ENCODE measurements at regions not wholly inside any gene's neighbourhood (a gene's known extent, or its start where the extent isn't known, plus 50 kb on each side); places are given as distances from the start of the nearest gene placed in this dataset.

DNA sequence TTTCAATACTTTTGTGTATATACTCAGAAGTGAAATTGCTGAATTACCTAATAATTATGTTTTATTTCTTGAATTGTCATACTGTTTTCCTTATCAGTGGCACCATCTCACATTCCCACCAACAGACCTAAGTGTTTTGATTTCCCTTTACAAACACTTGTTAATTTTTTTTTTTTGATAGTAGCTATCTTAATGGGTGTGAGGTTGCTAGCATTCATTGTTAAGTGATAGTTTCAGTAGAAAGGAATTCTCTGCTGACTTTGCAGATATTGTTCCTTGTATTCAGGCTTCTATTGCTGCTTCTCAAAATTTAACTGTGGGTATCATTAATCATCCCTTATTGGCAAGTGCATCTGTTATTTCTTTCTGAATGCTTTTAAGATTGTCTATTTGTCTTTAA lies 927.5 kb upstream of the SLIT2 start:
- CTCF ChIA-PET = no interaction called here
- H3K27me3 ChIP-seq (replicated peaks in 1 of 2; ENCODE audit: control insufficient read depth in 2 of 2, insufficient read depth in 2 of 2, low read length in 1 of 2) = no peaks in the 10 kb centered on the region
- FAIRE-seq (no peak), ATAC-seq (no peak), DNase-seq (ENCODE audit: low read depth, low spot score) (no peak)
- BruUV-seq (replicated peaks) = no TSS peak
- no peaks in the 10 kb centered on the region for H3K9me3 ChIP-seq (replicated peaks; ENCODE audit: control insufficient read depth, insufficient read depth, low read length)
- H3K9ac ChIP-seq (ENCODE audit: control insufficient read depth, insufficient read depth, low read length) = no peak overlapping the region
- intact Hi-C loops (cut with micrococcal nuclease; ENCODE audit: unreplicated experiment) = no loop called here
- no peaks in the 10 kb centered on the region for H3K36me3 ChIP-seq (ENCODE audit: control insufficient read depth in 2 of 2, insufficient read depth in 2 of 2, low read length in 1 of 2)
- H3K4me2 ChIP-seq (ENCODE audit: control insufficient read depth, insufficient read depth) = no peak overlapping the region
- no peaks in the 10 kb centered on the region for H3K79me2 ChIP-seq (ENCODE audit: control insufficient read depth, insufficient read depth, low read length)
- in situ Hi-C loops (cut with MboI) = no loop called here
- no peak overlapping the region for H2AFZ ChIP-seq (ENCODE audit: control insufficient read depth, low read depth, low read length)
- RAD21 ChIA-PET (ENCODE audit: unreplicated experiment) = no interaction called here
- TF ChIP-seq PKNOX1 (IDR thresholded peaks at IDR 0.05) (no peak), YBX1 (IDR thresholded peaks at IDR 0.05) (no peak), ASH2L (IDR thresholded peaks at IDR 0.05; ENCODE audit: borderline replicate concordance, low read depth) (no peak), SMARCA5 (IDR thresholded peaks at IDR 0.05) (no peak), RFX5 (IDR thresholded peaks at IDR 0.05; ENCODE audit: low read depth, low read length) (no peak), CEBPZ (IDR thresholded peaks at IDR 0.05; ENCODE audit: low read depth, low read length) (no peak), SUZ12 (IDR thresholded peaks at IDR 0.05; ENCODE audit: unreplicated experiment) (no peak), PRDM15 (CRISPR knock-in tag; IDR thresholded peaks at IDR 0.05) (no peak), TAF1 (IDR thresholded peaks at IDR 0.05; ENCODE audit: borderline replicate concordance, low read depth, low read length) (no peak), BHLHE40 (IDR thresholded peaks at IDR 0.05; ENCODE audit: borderline replicate concordance in 1 of 2, low read depth in 2 of 2, low read length in 1 of 2) (no peak), TBL1XR1 (IDR thresholded peaks at IDR 0.05; ENCODE audit: low read depth, low read length) (no peak)
- TF ChIP-seq, protein P1, sequence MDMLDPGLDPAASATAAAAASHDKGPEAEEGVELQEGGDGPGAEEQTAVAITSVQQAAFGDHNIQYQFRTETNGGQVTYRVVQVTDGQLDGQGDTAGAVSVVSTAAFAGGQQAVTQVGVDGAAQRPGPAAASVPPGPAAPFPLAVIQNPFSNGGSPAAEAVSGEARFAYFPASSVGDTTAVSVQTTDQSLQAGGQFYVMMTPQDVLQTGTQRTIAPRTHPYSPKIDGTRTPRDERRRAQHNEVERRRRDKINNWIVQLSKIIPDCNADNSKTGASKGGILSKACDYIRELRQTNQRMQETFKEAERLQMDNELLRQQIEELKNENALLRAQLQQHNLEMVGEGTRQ (IDR thresholded peaks at IDR 0.05; ENCODE audit: borderline replicate concordance, low read depth, low read length) = no peak
- TF ChIP-seq, protein P2, sequence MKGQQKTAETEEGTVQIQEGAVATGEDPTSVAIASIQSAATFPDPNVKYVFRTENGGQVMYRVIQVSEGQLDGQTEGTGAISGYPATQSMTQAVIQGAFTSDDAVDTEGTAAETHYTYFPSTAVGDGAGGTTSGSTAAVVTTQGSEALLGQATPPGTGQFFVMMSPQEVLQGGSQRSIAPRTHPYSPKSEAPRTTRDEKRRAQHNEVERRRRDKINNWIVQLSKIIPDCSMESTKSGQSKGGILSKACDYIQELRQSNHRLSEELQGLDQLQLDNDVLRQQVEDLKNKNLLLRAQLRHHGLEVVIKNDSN (IDR thresholded peaks at IDR 0.05; ENCODE audit: borderline replicate concordance, extremely low read length, insufficient read depth, low read depth, low read length) = no peak
- POLR2A ChIA-PET = no interaction called here
- SMC1A ChIA-PET (ENCODE audit: uncharacterized antibody, unreplicated experiment) = no interaction called here
- no peaks in the 10 kb centered on the region for H4K20me1 ChIP-seq (ENCODE audit: control insufficient read depth, insufficient read depth)
- H3K27ac ChIP-seq (ENCODE audit: control insufficient read depth, insufficient read depth) = no peak overlapping the region
- no peak overlapping the region for H3K4me3 ChIP-seq
- no peaks in the 10 kb centered on the region for H3K4me1 ChIP-seq (ENCODE audit: control insufficient read depth, insufficient read depth, low read length)

Data from GM12878 (cell line).